ENCODE measurements at regions not wholly inside any gene's neighbourhood (a gene's known extent, or its start where the extent isn't known, plus 50 kb on each side); places are given as distances from the start of the nearest gene placed in this dataset.

DNA sequence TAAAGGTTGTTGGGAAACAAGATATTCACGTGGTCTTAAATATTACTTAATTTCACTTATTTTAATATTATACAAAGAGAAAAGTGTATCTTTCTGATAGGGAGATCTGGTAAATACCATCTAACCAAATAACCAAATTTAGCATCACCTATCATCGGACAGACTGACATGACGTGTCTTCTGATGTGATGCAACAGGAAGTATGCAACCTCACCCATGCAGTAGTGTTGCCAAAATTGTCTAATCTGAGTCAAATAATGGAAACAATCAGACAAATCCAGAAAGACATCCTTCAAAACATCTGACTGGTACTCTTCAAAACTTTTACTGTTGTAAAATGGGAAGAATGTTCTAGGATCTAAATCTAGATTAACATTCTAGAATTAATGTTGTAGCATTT, 148.0 kb downstream of the FGF1 start:
- intact Hi-C loops (cut with micrococcal nuclease), result no loop called here

DNA sequence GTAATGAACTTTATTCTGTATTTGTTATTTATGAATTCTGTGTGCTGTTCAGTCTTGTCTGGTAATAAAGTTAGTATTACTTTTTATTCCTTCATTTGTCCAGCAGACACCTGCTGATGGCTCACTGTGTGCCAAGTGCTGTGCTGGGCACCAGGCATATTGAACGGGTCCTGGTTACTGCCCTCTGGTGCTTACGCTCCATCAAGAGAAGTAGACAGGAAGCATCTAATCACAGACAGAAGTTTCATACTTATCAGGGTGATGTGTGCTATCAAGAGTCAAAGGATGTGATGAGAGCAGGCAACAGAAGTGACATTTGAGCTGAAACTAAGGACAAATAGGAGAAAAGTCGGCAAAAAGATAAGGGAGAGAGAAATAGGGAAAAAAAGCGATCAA, 153.1 kb downstream of the FGF1 start:
- ChIA-PET CTCF (no interaction called here), POLR2A (ENCODE audit: unreplicated experiment) (no interaction called here)
- no peak for ATAC-seq
- H2AFZ ChIP-seq (ENCODE audit: low read length), result no peak overlapping the region
- no peaks in the 10 kb centered on the region for H3K9me3 ChIP-seq (ENCODE audit: low read length)
- no peak overlapping the region for H3K27ac ChIP-seq (ENCODE audit: low read length)
- TF ChIP-seq, protein P1, sequence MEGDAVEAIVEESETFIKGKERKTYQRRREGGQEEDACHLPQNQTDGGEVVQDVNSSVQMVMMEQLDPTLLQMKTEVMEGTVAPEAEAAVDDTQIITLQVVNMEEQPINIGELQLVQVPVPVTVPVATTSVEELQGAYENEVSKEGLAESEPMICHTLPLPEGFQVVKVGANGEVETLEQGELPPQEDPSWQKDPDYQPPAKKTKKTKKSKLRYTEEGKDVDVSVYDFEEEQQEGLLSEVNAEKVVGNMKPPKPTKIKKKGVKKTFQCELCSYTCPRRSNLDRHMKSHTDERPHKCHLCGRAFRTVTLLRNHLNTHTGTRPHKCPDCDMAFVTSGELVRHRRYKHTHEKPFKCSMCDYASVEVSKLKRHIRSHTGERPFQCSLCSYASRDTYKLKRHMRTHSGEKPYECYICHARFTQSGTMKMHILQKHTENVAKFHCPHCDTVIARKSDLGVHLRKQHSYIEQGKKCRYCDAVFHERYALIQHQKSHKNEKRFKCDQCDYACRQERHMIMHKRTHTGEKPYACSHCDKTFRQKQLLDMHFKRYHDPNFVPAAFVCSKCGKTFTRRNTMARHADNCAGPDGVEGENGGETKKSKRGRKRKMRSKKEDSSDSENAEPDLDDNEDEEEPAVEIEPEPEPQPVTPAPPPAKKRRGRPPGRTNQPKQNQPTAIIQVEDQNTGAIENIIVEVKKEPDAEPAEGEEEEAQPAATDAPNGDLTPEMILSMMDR (conservative IDR thresholded peaks at IDR 0.05; ENCODE audit: low read depth, low read length), result no peak
- TF ChIP-seq EZH2phosphoT487 (IDR thresholded peaks at IDR 0.05; ENCODE audit: borderline replicate concordance, low read length), result no peak
- TF ChIP-seq EZH2 (IDR thresholded peaks at IDR 0.05; ENCODE audit: low read length, unreplicated experiment), result no peak
- no TSS peak for BruUV-seq (replicated peaks)
- no peak overlapping the region for H3K9ac ChIP-seq (ENCODE audit: low read length)
- no peaks in the 10 kb centered on the region for H4K20me1 ChIP-seq (ENCODE audit: low read length)
- H3K9me2 ChIP-seq (replicated peaks; ENCODE audit: low read length), result no peaks in the 10 kb centered on the region
- no peak overlapping the region for H3K4me3 ChIP-seq (ENCODE audit: low read length)
- H3K79me2 ChIP-seq (ENCODE audit: low read length), result no peaks in the 10 kb centered on the region
- H3F3A ChIP-seq (ENCODE audit: low read length, unreplicated experiment), result no peaks in the 10 kb centered on the region
- intact Hi-C loops (cut with micrococcal nuclease), result no loop called here
- H3K4me2 ChIP-seq (ENCODE audit: low read length), result no peak overlapping the region
- peaks cover 13% of the 10 kb centered on the region for H3K4me1 ChIP-seq (ENCODE audit: insufficient read depth, low read length)
- H3K27me3 ChIP-seq (ENCODE audit: low read length), result no peaks in the 10 kb centered on the region
- no peak for DNase-seq
- H3K36me3 ChIP-seq (ENCODE audit: low read depth, low read length), result no peaks in the 10 kb centered on the region

More for the DNA sequence above, 148.0 kb downstream of the FGF1 start:
- Histone ChIP-seq H3K9me3 (ENCODE audit: low read length) (no peaks in the 10 kb centered on the region), H2AFZ (ENCODE audit: low read length) (no peak overlapping the region), H3K27ac (ENCODE audit: low read length) (no peak overlapping the region), H3F3A (ENCODE audit: low read length, unreplicated experiment) (no peaks in the 10 kb centered on the region), H3K36me3 (ENCODE audit: low read depth, low read length) (no peaks in the 10 kb centered on the region), H3K79me2 (ENCODE audit: low read length) (no peaks in the 10 kb centered on the region), H3K4me3 (ENCODE audit: low read length) (no peak overlapping the region), H3K27me3 (ENCODE audit: low read length) (no peaks in the 10 kb centered on the region), H3K9ac (ENCODE audit: low read length) (no peak overlapping the region), H4K20me1 (ENCODE audit: low read length) (no peaks in the 10 kb centered on the region), H3K4me2 (ENCODE audit: low read length) (no peak overlapping the region), H3K4me1 (ENCODE audit: insufficient read depth, low read length) (no peaks in the 10 kb centered on the region), H3K9me2 (replicated peaks; ENCODE audit: low read length) (no peaks in the 10 kb centered on the region)
- ATAC-seq (no peak), DNase-seq (no peak)
- ChIA-PET CTCF (no interaction called here), POLR2A (ENCODE audit: unreplicated experiment) (no interaction called here)
- TF ChIP-seq, protein P1 (conservative IDR thresholded peaks at IDR 0.05; ENCODE audit: low read depth, low read length), result no peak
- TF ChIP-seq EZH2phosphoT487 (IDR thresholded peaks at IDR 0.05; ENCODE audit: borderline replicate concordance, low read length), result no peak
- no peak for TF ChIP-seq EZH2 (IDR thresholded peaks at IDR 0.05; ENCODE audit: low read length, unreplicated experiment)
- no TSS peak for BruUV-seq (replicated peaks)

DNA sequence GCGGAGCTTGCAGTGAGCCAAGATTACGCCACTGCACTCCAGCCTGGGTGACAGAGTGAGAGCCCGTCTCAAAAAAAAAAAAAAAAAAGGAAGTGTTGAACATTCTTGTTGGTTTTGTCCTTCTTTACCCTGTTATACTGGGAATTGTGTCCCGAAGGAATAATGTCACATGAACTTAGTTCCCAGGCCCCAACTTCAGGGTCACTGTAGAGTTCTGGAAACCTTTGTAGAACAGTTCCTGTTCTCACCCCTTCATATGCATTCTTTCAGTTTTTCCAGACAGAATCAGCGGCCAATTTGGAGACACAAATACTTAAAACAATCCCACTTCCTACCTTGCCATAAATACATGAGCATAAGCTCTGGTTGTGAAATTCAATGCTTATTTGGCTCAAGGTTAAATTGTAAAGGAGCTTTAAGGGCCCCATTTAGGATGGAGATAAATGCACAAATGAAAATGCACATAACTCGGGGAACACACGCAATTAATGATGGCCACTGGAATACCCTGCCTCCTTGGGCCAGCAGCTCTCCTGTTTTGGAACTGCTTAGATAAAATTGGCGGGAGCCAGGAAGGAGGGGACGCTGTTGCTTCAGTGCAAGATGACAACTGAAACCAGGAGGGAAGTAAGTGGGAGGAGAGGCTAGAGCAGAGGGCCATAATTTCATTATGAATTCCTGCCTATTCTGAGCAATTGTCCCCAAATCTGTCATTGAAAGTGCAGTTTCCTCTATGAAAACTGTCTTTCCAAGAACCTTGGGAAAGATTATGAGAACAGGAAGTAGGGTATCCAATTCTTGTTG, 153.7 kb downstream of the FGF1 start:
- Histone ChIP-seq H3K27ac (ENCODE audit: low read length) (no peak overlapping the region), H3K9me2 (replicated peaks; ENCODE audit: low read length) (no peaks in the 10 kb centered on the region), H2AFZ (ENCODE audit: low read length) (no peak overlapping the region), H3K4me2 (ENCODE audit: low read length) (no peak overlapping the region), H3K36me3 (ENCODE audit: low read depth, low read length) (no peaks in the 10 kb centered on the region), H3K9ac (ENCODE audit: low read length) (no peak overlapping the region), H3K79me2 (ENCODE audit: low read length) (no peaks in the 10 kb centered on the region), H3F3A (ENCODE audit: low read length, unreplicated experiment) (no peaks in the 10 kb centered on the region), H3K27me3 (ENCODE audit: low read length) (no peaks in the 10 kb centered on the region), H3K4me3 (ENCODE audit: low read length) (no peak overlapping the region), H3K4me1 (ENCODE audit: insufficient read depth, low read length) (peaks cover 13% of the 10 kb centered on the region), H3K9me3 (ENCODE audit: low read length) (no peaks in the 10 kb centered on the region), H4K20me1 (ENCODE audit: low read length) (no peaks in the 10 kb centered on the region)
- ChIA-PET POLR2A (ENCODE audit: unreplicated experiment) (no interaction called here), CTCF (no interaction called here)
- intact Hi-C loops (cut with micrococcal nuclease), result no loop called here
- no TSS peak for BruUV-seq (replicated peaks)
- no peak for ATAC-seq
- DNase-seq, result no peak
- no peak for TF ChIP-seq EZH2 (IDR thresholded peaks at IDR 0.05; ENCODE audit: low read length, unreplicated experiment)
- no peak for TF ChIP-seq EZH2phosphoT487 (IDR thresholded peaks at IDR 0.05; ENCODE audit: borderline replicate concordance, low read length)
- TF ChIP-seq, protein P1 (conservative IDR thresholded peaks at IDR 0.05; ENCODE audit: low read depth, low read length), result no peak

Measured in PC-3 (cell line).